ENCODE measurements at regions not wholly inside any gene's neighbourhood (a gene's known extent, or its start where the extent isn't known, plus 50 kb on each side); places are given as distances from the start of the nearest gene placed in this dataset.

GRCh38 chr2:234802845-234803171 is 149.0 kb upstream of the SH3BP4 start:
- H3K36me3 ChIP-seq = no peaks in the 10 kb centered on the region
- H3K27ac ChIP-seq = no peak overlapping the region
- H3K4me1 ChIP-seq = no peaks in the 10 kb centered on the region
- intact Hi-C loops (cut with DNase I) = no loop called here
- no peaks in the 10 kb centered on the region for H3K9me3 ChIP-seq
- no peak overlapping the region for H3K4me3 ChIP-seq
- DNase-seq (ENCODE audit: low spot score in 2 of 2) = no peak
- TF ChIP-seq CTCF (IDR thresholded peaks at IDR 0.05) = no peak
- no peaks in the 10 kb centered on the region for H3K27me3 ChIP-seq

GRCh38 chr2:234802071-234802844 is 149.6 kb upstream of the SH3BP4 start:
- no peak for TF ChIP-seq CTCF (IDR thresholded peaks at IDR 0.05)
- H3K36me3 ChIP-seq = no peaks in the 10 kb centered on the region
- no peaks in the 10 kb centered on the region for H3K9me3 ChIP-seq
- no peak for DNase-seq (ENCODE audit: low spot score in 2 of 2)
- intact Hi-C loops (cut with DNase I) = no loop called here
- no peaks in the 10 kb centered on the region for H3K27me3 ChIP-seq
- H3K4me3 ChIP-seq = no peak overlapping the region
- H3K4me1 ChIP-seq = no peaks in the 10 kb centered on the region
- no peak overlapping the region for H3K27ac ChIP-seq

GRCh38 chr2:234797566-234798250 is 154.1 kb upstream of the SH3BP4 start:
- H3K27me3 ChIP-seq = no peaks in the 10 kb centered on the region
- no peak for TF ChIP-seq CTCF (IDR thresholded peaks at IDR 0.05)
- intact Hi-C loops (cut with DNase I) = no loop called here

GRCh38 chr2:234796045-234796591 is 155.7 kb upstream of the SH3BP4 start:
- DNase-seq (ENCODE audit: low spot score in 2 of 2) = no peak
- no peaks in the 10 kb centered on the region for H3K36me3 ChIP-seq
- no peaks in the 10 kb centered on the region for H3K27me3 ChIP-seq
- no peak overlapping the region for H3K27ac ChIP-seq
- H3K9me3 ChIP-seq = no peaks in the 10 kb centered on the region
- no peaks in the 10 kb centered on the region for H3K4me1 ChIP-seq
- H3K4me3 ChIP-seq = no peak overlapping the region
- TF ChIP-seq CTCF (IDR thresholded peaks at IDR 0.05) = no peak
- intact Hi-C loops (cut with DNase I) = no loop called here

More at GRCh38 chr2:234797566-234798250, 154.1 kb upstream of the SH3BP4 start:
- H3K4me3 ChIP-seq = no peak overlapping the region
- no peaks in the 10 kb centered on the region for H3K9me3 ChIP-seq
- no peaks in the 10 kb centered on the region for H3K4me1 ChIP-seq
- DNase-seq (ENCODE audit: low spot score in 2 of 2) = no peak
- H3K27ac ChIP-seq = no peak overlapping the region
- H3K36me3 ChIP-seq = no peaks in the 10 kb centered on the region

- no peaks in the 10 kb centered on the region for H3K9me3 ChIP-seq
- H3K4me3 ChIP-seq = no peak overlapping the region
- no peak overlapping the region for H3K27ac ChIP-seq
- intact Hi-C loops (cut with DNase I) = no loop called here
- H3K27me3 ChIP-seq = no peaks in the 10 kb centered on the region
- no peak for DNase-seq (ENCODE audit: low spot score in 2 of 2)
- no peaks in the 10 kb centered on the region for H3K36me3 ChIP-seq
- no peak for TF ChIP-seq CTCF (IDR thresholded peaks at IDR 0.05)
- H3K4me1 ChIP-seq = no peaks in the 10 kb centered on the region
Observed at GRCh38 chr2:234795272-234795920, 156.4 kb upstream of the SH3BP4 start.
